Esophagus muscularis mucosa (tissue), 4 donors: ENCODE measurements at regions not wholly inside any gene's neighbourhood (a gene's known extent, or its start where the extent isn't known, plus 50 kb on each side); places are given as distances from the start of the nearest gene placed in this dataset.

Source experiments
- DNase-seq: peaks from one replicate; pipeline ENCODE4 v3.0.0-alpha.2; 2017; ENCODE audit errors: extremely low spot score
- H3K27ac ChIP-seq, 4 donors: fragments of 200-600 bp; sonication (generic); replicated peaks in 1 of 4; 1 replicate in 3 of 4; 2 replicates in 1 of 4; pipeline ENCODE4 v1.5.1; 2016 to 2019; ENCODE audit warnings: mild to moderate bottlenecking in 1 of 4
- H3K27me3 ChIP-seq, 4 donors: fragments of 200-600 bp; sonication (generic); one replicate each; pipeline versions ENCODE4 v1.5.1 to v1.6.0; 2016 to 2019
- H3K36me3 ChIP-seq, 4 donors: fragments of 200-600 bp; sonication (generic); one replicate each; pipeline ENCODE4 v1.5.1; 2016 to 2019
- H3K4me1 ChIP-seq, 4 donors: fragments of 200-600 bp; sonication (generic); one replicate each; pipeline ENCODE4 v1.5.1; 2016 to 2019
- H3K4me3 ChIP-seq, 4 donors: fragments of 200-600 bp; sonication (generic); 1 replicate in 2 of 4; 2 replicates in 2 of 4; pipeline ENCODE4 v1.5.1; 2016 to 2019; ENCODE audit warnings: mild to moderate bottlenecking in 4 of 4, moderate library complexity in 1 of 4
- H3K9me3 ChIP-seq, 4 donors: fragments of 200-600 bp; sonication (generic); 1 replicate in 3 of 4; 2 replicates in 1 of 4; pipeline ENCODE4 v1.5.1; 2016 to 2019
- EP300 ChIP-seq: sonication (generic); formaldehyde crosslinking; IDR thresholded peaks from one replicate; pipeline ENCODE4 v1.6.1; 2017; ENCODE audit warnings: antibody characterized with exemption
- POLR2A ChIP-seq: fragments of 450-650 bp; IDR thresholded peaks from one replicate; pipeline ENCODE4 v1.6.1; 2017; ENCODE audit warnings: antibody characterized with exemption, moderate library complexity, mild to moderate bottlenecking, low read depth
- POLR2AphosphoS5 ChIP-seq, 2 donors: sonication (generic); formaldehyde crosslinking; IDR thresholded peaks; one replicate each; pipeline ENCODE4 v1.6.1; 2017; ENCODE audit warnings: antibody characterized with exemption in 2 of 2
- WGBS: methylation state at CpG from one replicate; pipeline ENCODE4 v1.1.5; 2018; 5-methylcytosine and 5-hydroxymethylcytosine counted together
- intact Hi-C: fragments of 100-400 bp; cut with DNase I; formaldehyde crosslinking; loops from one replicate; pipeline ENCODE4 v1.15.1; 2023
- TF ChIP-seq, protein P1 (sequence below), 3 experiments: fragments of 200-600 bp in 2 of 3; fragments of 450-650 bp in 1 of 3; sonication (generic) in 2 of 3; IDR thresholded peaks; one replicate each; pipeline ENCODE4 v1.5.1; 2017 to 2019; ENCODE audit warnings: antibody characterized with exemption in 3 of 3, mild to moderate bottlenecking in 2 of 3, moderate library complexity in 1 of 3

DNA sequence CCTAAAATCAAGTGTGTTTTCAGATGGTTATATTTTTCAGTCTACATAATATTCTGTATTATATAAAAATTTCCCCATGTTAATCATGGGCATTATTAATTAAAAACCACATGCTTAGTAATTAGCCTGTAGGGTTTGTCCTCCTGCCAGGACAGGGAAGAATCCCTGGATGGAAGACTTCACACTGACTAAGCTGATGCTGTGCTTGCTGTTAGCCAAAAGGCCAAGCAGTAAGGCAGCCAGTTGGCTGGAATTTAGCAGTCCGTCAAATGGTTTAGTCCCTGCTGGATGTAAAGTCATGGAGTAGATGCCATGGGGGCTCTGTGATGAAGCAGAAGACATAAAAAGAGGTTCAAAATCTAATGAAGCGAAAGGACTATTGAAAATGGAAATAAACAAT lies 168.0 kb upstream of the OBI1 start:
- intact Hi-C loops = no loop called here
- WGBS = 47% methylated on average over 2 of the region's 2 CpGs
- Histone ChIP-seq H3K4me1 (no peaks in the 10 kb centered on the region), H3K36me3 (no peaks in the 10 kb centered on the region), H3K9me3 (no peaks in the 10 kb centered on the region), H3K27me3 (no peaks in the 10 kb centered on the region), H3K27ac (no peak overlapping the region), H3K4me3 (no peak overlapping the region)
- no peak for DNase-seq
- no peak for TF ChIP-seq POLR2AphosphoS5 (IDR thresholded peaks at IDR 0.05)
- TF ChIP-seq, protein P1, sequence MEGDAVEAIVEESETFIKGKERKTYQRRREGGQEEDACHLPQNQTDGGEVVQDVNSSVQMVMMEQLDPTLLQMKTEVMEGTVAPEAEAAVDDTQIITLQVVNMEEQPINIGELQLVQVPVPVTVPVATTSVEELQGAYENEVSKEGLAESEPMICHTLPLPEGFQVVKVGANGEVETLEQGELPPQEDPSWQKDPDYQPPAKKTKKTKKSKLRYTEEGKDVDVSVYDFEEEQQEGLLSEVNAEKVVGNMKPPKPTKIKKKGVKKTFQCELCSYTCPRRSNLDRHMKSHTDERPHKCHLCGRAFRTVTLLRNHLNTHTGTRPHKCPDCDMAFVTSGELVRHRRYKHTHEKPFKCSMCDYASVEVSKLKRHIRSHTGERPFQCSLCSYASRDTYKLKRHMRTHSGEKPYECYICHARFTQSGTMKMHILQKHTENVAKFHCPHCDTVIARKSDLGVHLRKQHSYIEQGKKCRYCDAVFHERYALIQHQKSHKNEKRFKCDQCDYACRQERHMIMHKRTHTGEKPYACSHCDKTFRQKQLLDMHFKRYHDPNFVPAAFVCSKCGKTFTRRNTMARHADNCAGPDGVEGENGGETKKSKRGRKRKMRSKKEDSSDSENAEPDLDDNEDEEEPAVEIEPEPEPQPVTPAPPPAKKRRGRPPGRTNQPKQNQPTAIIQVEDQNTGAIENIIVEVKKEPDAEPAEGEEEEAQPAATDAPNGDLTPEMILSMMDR (IDR thresholded peaks at IDR 0.05) = no peak
- TF ChIP-seq POLR2A = no peak
- no peak for TF ChIP-seq EP300

DNA sequence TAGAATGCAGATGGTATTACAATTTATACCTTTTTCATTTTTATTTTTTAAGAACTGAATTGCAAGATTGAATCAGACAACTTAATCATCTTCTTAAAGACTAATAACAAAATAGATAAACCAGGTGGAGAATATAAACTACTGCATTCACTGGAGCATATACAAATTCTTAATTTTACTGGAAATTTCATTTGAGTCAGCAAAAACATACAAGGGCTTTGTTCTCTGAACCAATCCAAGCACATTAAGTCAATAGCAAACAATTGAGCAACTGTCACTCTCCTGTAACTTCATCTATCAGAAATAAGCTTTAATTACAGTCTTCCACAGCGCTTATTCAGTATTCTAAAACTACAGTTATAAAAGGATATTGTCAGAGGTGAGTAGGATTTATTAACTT lies 167.4 kb upstream of the OBI1 start:
- H3K36me3 ChIP-seq = no peaks in the 10 kb centered on the region
- H3K4me1 ChIP-seq = no peaks in the 10 kb centered on the region
- no peak overlapping the region for H3K4me3 ChIP-seq
- H3K27ac ChIP-seq = no peak overlapping the region
- intact Hi-C loops = no loop called here
- 89% methylated on average over 1 of the region's 1 CpG for WGBS
- H3K27me3 ChIP-seq = no peaks in the 10 kb centered on the region
- H3K9me3 ChIP-seq = no peaks in the 10 kb centered on the region
- TF ChIP-seq, protein P1 (IDR thresholded peaks at IDR 0.05) = no peak
- TF ChIP-seq POLR2AphosphoS5 (IDR thresholded peaks at IDR 0.05) (no peak), POLR2A (no peak), EP300 (no peak)
- no peak for DNase-seq

DNA sequence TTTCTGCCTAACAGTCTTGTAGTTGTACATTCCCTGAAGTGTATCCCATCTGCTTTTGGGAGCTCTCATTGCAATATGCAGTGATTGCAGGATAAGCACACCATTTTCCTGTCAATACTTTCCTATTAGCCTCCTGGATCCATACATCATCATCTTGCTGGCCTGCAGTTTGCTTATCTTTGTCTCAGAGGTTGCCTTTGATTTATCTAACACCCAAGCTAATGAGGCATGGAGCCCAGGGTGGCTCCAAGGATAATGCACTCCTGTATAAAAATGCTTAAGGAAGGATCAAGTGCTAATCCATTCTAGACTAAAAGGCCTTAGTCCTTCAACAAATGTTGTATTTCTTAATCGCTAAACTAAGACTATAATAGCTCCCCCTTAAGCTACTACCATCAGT lies 161.6 kb upstream of the OBI1 start:
- Histone ChIP-seq H3K36me3 (no peaks in the 10 kb centered on the region), H3K27me3 (peaks cover 0 to 9% (median 0%) of the 10 kb centered on the region in 4 donors), H3K4me3 (no peak overlapping the region), H3K27ac (no peak overlapping the region), H3K9me3 (no peaks in the 10 kb centered on the region), H3K4me1 (no peaks in the 10 kb centered on the region)
- WGBS = 15% methylated on average over 1 of the region's 1 CpG
- intact Hi-C loops = no loop called here
- no peak for TF ChIP-seq EP300
- TF ChIP-seq POLR2A = no peak
- TF ChIP-seq POLR2AphosphoS5 (IDR thresholded peaks at IDR 0.05) = no peak
- TF ChIP-seq, protein P1 (IDR thresholded peaks at IDR 0.05) = no peak
- DNase-seq = no peak

DNA sequence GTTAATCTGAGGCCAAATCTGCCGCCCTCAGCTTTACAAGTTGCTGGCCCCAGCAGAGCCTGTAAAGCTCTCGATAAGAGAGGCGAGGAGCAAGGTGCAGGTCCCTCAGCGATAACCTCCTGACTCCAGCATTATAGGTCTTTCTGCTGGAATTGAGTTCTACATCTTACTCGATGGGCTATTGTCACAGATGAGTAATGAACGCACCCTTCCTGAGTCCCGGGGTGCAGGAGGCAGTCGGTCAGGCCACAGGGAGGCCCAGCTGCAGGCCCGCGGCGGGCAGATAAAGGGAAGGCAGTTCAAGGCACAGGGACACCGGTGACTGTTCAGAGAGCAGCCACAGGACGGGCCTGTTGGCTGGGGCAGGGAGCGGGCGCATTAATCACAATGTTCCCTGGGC lies 157.6 kb upstream of the OBI1 start:
- no peak for DNase-seq
- H3K36me3 ChIP-seq = no peaks in the 10 kb centered on the region
- 47% methylated on average over 15 of the region's 15 CpGs for WGBS
- H3K4me1 ChIP-seq = no peaks in the 10 kb centered on the region
- no peak overlapping the region for H3K27ac ChIP-seq
- H3K9me3 ChIP-seq = no peaks in the 10 kb centered on the region
- TF ChIP-seq POLR2A = no peak
- TF ChIP-seq, protein P1 (IDR thresholded peaks at IDR 0.05) = no peak
- no peak for TF ChIP-seq POLR2AphosphoS5 (IDR thresholded peaks at IDR 0.05)
- no peak for TF ChIP-seq EP300
- peaks cover 0 to 15% (median 0%) of the 10 kb centered on the region in 4 donors for H3K27me3 ChIP-seq
- H3K4me3 ChIP-seq = no peak overlapping the region
- intact Hi-C loops = no loop called here

DNA sequence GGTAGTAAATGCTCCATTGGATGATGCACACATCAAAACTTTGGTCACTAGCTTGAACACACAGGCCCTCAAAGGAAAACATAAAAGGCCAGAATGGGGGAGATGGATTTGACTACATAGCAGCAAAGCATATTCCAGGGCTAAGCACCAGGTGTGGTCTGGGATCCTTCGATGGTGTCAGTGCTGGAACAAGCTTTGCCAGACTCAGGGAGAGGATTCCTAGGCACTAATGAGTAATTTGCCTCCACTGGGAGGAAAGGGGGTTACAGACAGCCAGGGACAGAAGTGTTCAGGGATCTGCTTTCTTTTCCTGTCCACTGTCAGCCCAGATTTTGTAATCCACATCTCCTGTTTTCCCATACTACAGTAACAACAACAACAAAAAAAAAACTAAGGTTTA lies 157.2 kb upstream of the OBI1 start:
- H3K4me3 ChIP-seq = no peak overlapping the region
- 13% methylated on average over 1 of the region's 1 CpG for WGBS
- DNase-seq = no peak
- TF ChIP-seq POLR2A (no peak), EP300 (no peak), POLR2AphosphoS5 (IDR thresholded peaks at IDR 0.05) (no peak)
- TF ChIP-seq, protein P1 (IDR thresholded peaks at IDR 0.05) = no peak
- intact Hi-C loops = no loop called here
- H3K4me1 ChIP-seq = no peaks in the 10 kb centered on the region
- no peaks in the 10 kb centered on the region for H3K9me3 ChIP-seq
- H3K27me3 ChIP-seq = peaks cover 0 to 15% (median 0%) of the 10 kb centered on the region in 4 donors
- no peak overlapping the region for H3K27ac ChIP-seq
- no peaks in the 10 kb centered on the region for H3K36me3 ChIP-seq
